Panc1 (cell line): ENCODE measurements at regions not wholly inside any gene's neighbourhood (a gene's known extent, or its start where the extent isn't known, plus 50 kb on each side); places are given as distances from the start of the nearest gene placed in this dataset.
A peak's percentile ranks its signal among the peaks of the same experiment; 100 is the strongest.

Experiments
- ATAC-seq: fragments of 200-7000 bp; cut with Tn5 transposase; 2 replicates; pipeline ENCODE4 v1.9.1; 2020; ENCODE audit warnings: mild to moderate bottlenecking, moderate library complexity
- BruUV-seq: library from RNA; stranded (reverse); fragments of 400-500 nt; replicated peaks from 2 replicates; lab custom pipeline; 2021; lab: Mats Ljungman, UMichigan
- CTCF ChIA-PET: fragments of 300-600 bp; sonication (Branson Sonifier 250); formaldehyde crosslinking; loops from one replicate; lab custom pipeline; 2022; ENCODE audit warnings: antibody characterized with exemption; lab: Charles Lee
- POLR2A ChIA-PET: fragments of 300-600 bp; sonication (Branson Sonifier 250); formaldehyde crosslinking; loops from one replicate; lab custom pipeline; 2022; ENCODE audit warnings: antibody characterized with exemption; lab: Charles Lee
- DNase-seq: peaks from one replicate; pipeline ENCODE4 v3.0.0-alpha.2; 2010; ENCODE audit warnings: low read depth, low spot score
- H3K27ac ChIP-seq: 2 replicates; pipeline ENCODE4 v1.5.1; 2011; ENCODE audit warnings: mild to moderate bottlenecking, low read length, inconsistent platforms
- H3K27me3 ChIP-seq: fragments of 200-500 bp; sonication (Bioruptor generic); 2 replicates; pipeline ENCODE4 v1.6.0; 2014; ENCODE audit warnings: low read length, inconsistent platforms; ENCODE audit not compliant: control insufficient read depth, insufficient read depth
- H3K36me3 ChIP-seq: fragments of 200-500 bp; sonication (Bioruptor generic); 2 replicates; pipeline ENCODE4 v1.5.1; 2014; ENCODE audit warnings: inconsistent platforms, mild to moderate bottlenecking, low read length, moderate library complexity; ENCODE audit not compliant: control insufficient read depth, insufficient read depth
- H3K4me1 ChIP-seq: 2 replicates; pipeline ENCODE4 v1.5.1; 2011; ENCODE audit warnings: inconsistent platforms, mild to moderate bottlenecking, low read length, moderate library complexity; ENCODE audit not compliant: control insufficient read depth, insufficient read depth
- H3K4me3 ChIP-seq, 2 experiments: 2 replicates each; pipeline ENCODE4 v1.5.1; 2011 to 2012; ENCODE audit warnings: low read depth in 2 of 2, low read length in 2 of 2, mild to moderate bottlenecking in 2 of 2, inconsistent platforms in 1 of 2, moderate library complexity in 1 of 2
- H3K9me3 ChIP-seq: fragments of 200-500 bp; sonication (Bioruptor generic); 2 replicates; pipeline ENCODE4 v1.5.1; 2014; ENCODE audit warnings: low read depth, mild to moderate bottlenecking, inconsistent platforms, low read length, moderate library complexity; ENCODE audit not compliant: control insufficient read depth, insufficient read depth
- POLR2AphosphoS5 ChIP-seq: IDR thresholded peaks from 2 replicates; pipeline ENCODE4 v1.6.1; 2012; ENCODE audit warnings: mild to moderate bottlenecking, low read depth, low read length, moderate library complexity
- SIN3A ChIP-seq: IDR thresholded peaks from 2 replicates; pipeline ENCODE4 v1.6.1; 2012; ENCODE audit warnings: low read depth, mild to moderate bottlenecking, low read length, moderate library complexity, borderline replicate concordance; ENCODE audit not compliant: insufficient read depth
- TCF7L2 ChIP-seq: IDR thresholded peaks from 2 replicates; pipeline ENCODE4 v1.6.1; 2011; ENCODE audit warnings: mild to moderate bottlenecking, low read depth, low read length, inconsistent platforms
- in situ Hi-C: cut with HindIII; loops from 2 replicates; pipeline ENCODE4 v1.10.0; 2016; ENCODE audit warnings: low sequenced_read_pairs, low pct_unique_long_range_greater_than_20kb
- intact Hi-C: fragments of 100-400 bp; cut with micrococcal nuclease; formaldehyde crosslinking; loops from one replicate; pipeline ENCODE4 v1.10.0; 2022; ENCODE audit not compliant: unreplicated experiment
- TF ChIP-seq, protein P1 (sequence below), 2 experiments: IDR thresholded peaks; 2 replicates each; pipeline ENCODE4 v1.6.1; 2011 to 2012; ENCODE audit warnings: low read depth in 2 of 2, control low read depth in 1 of 2, low read length in 1 of 2, mild to moderate bottlenecking in 1 of 2, moderate library complexity in 1 of 2; ENCODE audit not compliant: insufficient read depth in 1 of 2
- TF ChIP-seq, protein P2 (sequence below): fragments of 450-650 bp; IDR thresholded peaks from 2 replicates; pipeline ENCODE4 v1.5.1; 2017; ENCODE audit warnings: mild to moderate bottlenecking

DNA sequence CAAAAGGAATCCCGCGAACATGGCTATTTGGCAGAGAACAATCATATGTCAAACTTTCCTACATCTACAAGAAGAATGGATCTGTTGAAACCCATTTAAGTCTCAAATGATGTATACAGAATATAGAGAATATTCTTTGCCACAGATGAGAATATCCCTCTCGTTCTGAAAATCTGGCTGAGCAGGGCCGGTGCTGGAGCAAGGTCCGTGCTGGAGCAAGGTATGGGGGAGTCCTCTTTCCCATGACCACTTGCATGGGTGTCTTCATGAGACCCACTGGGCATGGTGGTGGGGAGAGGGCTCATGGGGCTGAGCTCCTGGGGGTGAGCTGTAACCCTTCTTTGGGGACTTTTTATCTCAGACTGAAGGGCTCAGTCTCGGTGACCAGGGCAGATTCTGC, 440.9 kb downstream of the SOX9 start:
- POLR2A ChIA-PET, result no interaction called here
- intact Hi-C loops (loop anchor here (2.0 to 10.0 kb wide), 2 partner anchors 29 to 123 kb away; no protein-coding TSS in a partner anchor), in situ Hi-C loops (no loop called here)
- CTCF ChIA-PET, result interaction anchor here (0.6 to 1.4 kb wide), 2 partner anchors 63 to 164 kb away, joined by 4 to 8 read pairs; no protein-coding TSS in a partner anchor
- TF ChIP-seq, protein P1, sequence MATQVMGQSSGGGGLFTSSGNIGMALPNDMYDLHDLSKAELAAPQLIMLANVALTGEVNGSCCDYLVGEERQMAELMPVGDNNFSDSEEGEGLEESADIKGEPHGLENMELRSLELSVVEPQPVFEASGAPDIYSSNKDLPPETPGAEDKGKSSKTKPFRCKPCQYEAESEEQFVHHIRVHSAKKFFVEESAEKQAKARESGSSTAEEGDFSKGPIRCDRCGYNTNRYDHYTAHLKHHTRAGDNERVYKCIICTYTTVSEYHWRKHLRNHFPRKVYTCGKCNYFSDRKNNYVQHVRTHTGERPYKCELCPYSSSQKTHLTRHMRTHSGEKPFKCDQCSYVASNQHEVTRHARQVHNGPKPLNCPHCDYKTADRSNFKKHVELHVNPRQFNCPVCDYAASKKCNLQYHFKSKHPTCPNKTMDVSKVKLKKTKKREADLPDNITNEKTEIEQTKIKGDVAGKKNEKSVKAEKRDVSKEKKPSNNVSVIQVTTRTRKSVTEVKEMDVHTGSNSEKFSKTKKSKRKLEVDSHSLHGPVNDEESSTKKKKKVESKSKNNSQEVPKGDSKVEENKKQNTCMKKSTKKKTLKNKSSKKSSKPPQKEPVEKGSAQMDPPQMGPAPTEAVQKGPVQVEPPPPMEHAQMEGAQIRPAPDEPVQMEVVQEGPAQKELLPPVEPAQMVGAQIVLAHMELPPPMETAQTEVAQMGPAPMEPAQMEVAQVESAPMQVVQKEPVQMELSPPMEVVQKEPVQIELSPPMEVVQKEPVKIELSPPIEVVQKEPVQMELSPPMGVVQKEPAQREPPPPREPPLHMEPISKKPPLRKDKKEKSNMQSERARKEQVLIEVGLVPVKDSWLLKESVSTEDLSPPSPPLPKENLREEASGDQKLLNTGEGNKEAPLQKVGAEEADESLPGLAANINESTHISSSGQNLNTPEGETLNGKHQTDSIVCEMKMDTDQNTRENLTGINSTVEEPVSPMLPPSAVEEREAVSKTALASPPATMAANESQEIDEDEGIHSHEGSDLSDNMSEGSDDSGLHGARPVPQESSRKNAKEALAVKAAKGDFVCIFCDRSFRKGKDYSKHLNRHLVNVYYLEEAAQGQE (IDR thresholded peaks at IDR 0.05; ENCODE audit: insufficient read depth in 1 of 2, low read depth in 2 of 2, low read length in 1 of 2), result no peak
- TF ChIP-seq, protein P2, sequence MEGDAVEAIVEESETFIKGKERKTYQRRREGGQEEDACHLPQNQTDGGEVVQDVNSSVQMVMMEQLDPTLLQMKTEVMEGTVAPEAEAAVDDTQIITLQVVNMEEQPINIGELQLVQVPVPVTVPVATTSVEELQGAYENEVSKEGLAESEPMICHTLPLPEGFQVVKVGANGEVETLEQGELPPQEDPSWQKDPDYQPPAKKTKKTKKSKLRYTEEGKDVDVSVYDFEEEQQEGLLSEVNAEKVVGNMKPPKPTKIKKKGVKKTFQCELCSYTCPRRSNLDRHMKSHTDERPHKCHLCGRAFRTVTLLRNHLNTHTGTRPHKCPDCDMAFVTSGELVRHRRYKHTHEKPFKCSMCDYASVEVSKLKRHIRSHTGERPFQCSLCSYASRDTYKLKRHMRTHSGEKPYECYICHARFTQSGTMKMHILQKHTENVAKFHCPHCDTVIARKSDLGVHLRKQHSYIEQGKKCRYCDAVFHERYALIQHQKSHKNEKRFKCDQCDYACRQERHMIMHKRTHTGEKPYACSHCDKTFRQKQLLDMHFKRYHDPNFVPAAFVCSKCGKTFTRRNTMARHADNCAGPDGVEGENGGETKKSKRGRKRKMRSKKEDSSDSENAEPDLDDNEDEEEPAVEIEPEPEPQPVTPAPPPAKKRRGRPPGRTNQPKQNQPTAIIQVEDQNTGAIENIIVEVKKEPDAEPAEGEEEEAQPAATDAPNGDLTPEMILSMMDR, result no peak
- TF ChIP-seq TCF7L2 (no peak), POLR2AphosphoS5 (no peak), SIN3A (no peak)
- no peaks in the 10 kb centered on the region for H3K27me3 ChIP-seq
- H3K4me1 ChIP-seq, result peaks cover 91% of the 10 kb centered on the region
- no peak overlapping the region for H3K4me3 ChIP-seq
- no peaks in the 10 kb centered on the region for H3K36me3 ChIP-seq
- peak overlapping the region; percentile 83 for H3K27ac ChIP-seq
- H3K9me3 ChIP-seq, result no peaks in the 10 kb centered on the region
- BruUV-seq, result no TSS peak
- DNase-seq (no peak), ATAC-seq (no peak)

DNA sequence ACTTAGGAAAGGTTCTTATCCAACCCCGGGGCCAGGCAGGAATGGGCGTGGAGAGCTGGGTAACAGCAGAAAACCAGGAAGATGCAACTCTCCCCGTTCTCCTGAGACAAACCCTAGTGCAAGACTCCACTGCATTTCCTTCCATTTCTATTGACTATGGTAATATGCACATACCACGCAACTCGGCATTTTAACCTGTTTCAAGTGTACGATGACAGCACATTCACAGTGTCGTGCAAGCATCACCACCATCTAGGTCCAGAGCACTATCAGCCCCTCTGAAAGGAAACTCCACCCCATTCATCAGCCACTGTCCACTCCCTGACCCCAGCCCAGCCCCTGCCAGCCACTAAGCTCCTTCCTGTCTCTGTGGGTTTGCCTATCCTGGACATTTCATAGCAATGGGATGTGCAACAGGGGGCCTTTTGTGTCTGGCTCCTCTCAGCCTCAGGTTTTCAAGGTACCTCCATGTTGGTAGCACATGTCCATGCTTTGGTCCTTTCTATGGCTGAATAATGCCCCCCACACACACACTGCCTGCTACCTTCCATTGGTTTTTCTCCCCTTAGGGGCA, 441.9 kb downstream of the SOX9 start:
- H3K4me3 ChIP-seq, result no peak overlapping the region
- H3K27me3 ChIP-seq, result no peaks in the 10 kb centered on the region
- intact Hi-C loops (loop anchor here (10.0 kb wide), 1 partner anchor 122 kb away; no protein-coding TSS in a partner anchor), in situ Hi-C loops (no loop called here)
- peaks cover 88% of the 10 kb centered on the region for H3K4me1 ChIP-seq
- DNase-seq, result no peak
- H3K36me3 ChIP-seq, result no peaks in the 10 kb centered on the region
- ATAC-seq, result no peak
- H3K27ac ChIP-seq, result peak overlapping the region; percentile 83
- CTCF ChIA-PET, result no interaction called here
- POLR2A ChIA-PET, result interaction anchor here (0.7 kb wide), 1 partner anchor 39 kb away, joined by 5 read pairs; no protein-coding TSS in a partner anchor
- TF ChIP-seq TCF7L2, result no peak
- TF ChIP-seq SIN3A, result no peak
- TF ChIP-seq, protein P1 (IDR thresholded peaks at IDR 0.05; ENCODE audit: insufficient read depth in 1 of 2, low read depth in 2 of 2, low read length in 1 of 2), result no peak
- TF ChIP-seq, protein P2, result no peak
- no peak for TF ChIP-seq POLR2AphosphoS5
- no peaks in the 10 kb centered on the region for H3K9me3 ChIP-seq
- BruUV-seq, result TSS peak; percentile 27
